Liver (tissue), 8 donors: ENCODE measurements at regions not wholly inside any gene's neighbourhood (a gene's known extent, or its start where the extent isn't known, plus 50 kb on each side); places are given as distances from the start of the nearest gene placed in this dataset.

Experiments used
- DNase-seq: peaks from one replicate; pipeline ENCODE4 v3.0.0-alpha.2; 2017; ENCODE audit warnings: low spot score
- H3K27ac ChIP-seq, 2 donors: one replicate each; pipeline ENCODE4 v1.7.0; 2013; ENCODE audit warnings: inconsistent platforms in 2 of 2, low read length in 2 of 2, control low read depth in 1 of 2, low read depth in 1 of 2, mild to moderate bottlenecking in 1 of 2
- H3K27me3 ChIP-seq, 4 donors: one replicate each; pipeline versions ENCODE4 v1.6.1 to v1.7.0; 2013; ENCODE audit warnings: low read length in 3 of 4, inconsistent platforms in 1 of 4, mild to moderate bottlenecking in 1 of 4, moderate library complexity in 1 of 4; ENCODE audit not compliant: control insufficient read depth in 4 of 4, insufficient read depth in 4 of 4
- H3K36me3 ChIP-seq, 4 donors: one replicate each; pipeline versions ENCODE4 v1.6.1 to v1.7.0; 2013; ENCODE audit warnings: low read length in 3 of 4, mild to moderate bottlenecking in 3 of 4, low read depth in 1 of 4, moderate library complexity in 1 of 4; ENCODE audit not compliant: control insufficient read depth in 4 of 4, insufficient read depth in 3 of 4
- H3K4me1 ChIP-seq, 4 donors: one replicate each; pipeline versions ENCODE4 v1.6.1 to v1.7.0; 2013; ENCODE audit warnings: low read length in 3 of 4, mild to moderate bottlenecking in 3 of 4, moderate library complexity in 1 of 4; ENCODE audit not compliant: control insufficient read depth in 4 of 4, insufficient read depth in 4 of 4
- H3K4me3 ChIP-seq, 3 donors: one replicate each; pipeline versions ENCODE4 v1.6.1 to v1.7.0; 2013; ENCODE audit warnings: low read length in 3 of 3, control low read depth in 1 of 3, low read depth in 1 of 3, mild to moderate bottlenecking in 1 of 3
- H3K9ac ChIP-seq, 2 donors: one replicate each; pipeline ENCODE4 v1.7.0; 2013; ENCODE audit warnings: low read length in 2 of 2, mild to moderate bottlenecking in 2 of 2, moderate library complexity in 2 of 2, control low read depth in 1 of 2, low read depth in 1 of 2
- H3K9me3 ChIP-seq, 4 donors: one replicate each; pipeline versions ENCODE4 v1.6.1 to v1.7.0; 2013; ENCODE audit warnings: low read length in 3 of 4; ENCODE audit not compliant: control insufficient read depth in 4 of 4
- ATF3 ChIP-seq: IDR thresholded peaks from 2 replicates; pipeline ENCODE4 v1.6.1; 2016; ENCODE audit warnings: antibody characterized with exemption
- CTCF ChIP-seq: fragments of 150-350 bp; IDR thresholded peaks from 2 replicates; pipeline ENCODE4 v1.5.1; 2017; ENCODE audit warnings: improper control_type of control experiment, low read depth, low read length; ENCODE audit not compliant: missing input control
- EGR1 ChIP-seq, 2 donors: IDR thresholded peaks; 2 replicates each; pipeline ENCODE4 v1.6.1; 2016 to 2018; ENCODE audit warnings: antibody characterized with exemption in 2 of 2, low read depth in 2 of 2
- FOXA1 ChIP-seq: IDR thresholded peaks from 2 replicates; pipeline ENCODE4 v1.6.1; 2016; ENCODE audit warnings: antibody characterized with exemption
- FOXA2 ChIP-seq: IDR thresholded peaks from 2 replicates; pipeline ENCODE4 v1.6.1; 2016; ENCODE audit warnings: antibody characterized with exemption
- HNF4A ChIP-seq, 2 donors: conservative IDR thresholded peaks; 2 replicates each; pipeline ENCODE4 v1.6.1; 2016; ENCODE audit warnings: antibody characterized with exemption in 2 of 2, mild to moderate bottlenecking in 2 of 2
- JUND ChIP-seq, 2 donors: IDR thresholded peaks; 2 replicates each; pipeline ENCODE4 v1.6.1; 2016; ENCODE audit warnings: antibody characterized with exemption in 2 of 2
- MAX ChIP-seq: IDR thresholded peaks from 2 replicates; pipeline ENCODE4 v1.6.1; 2016; ENCODE audit warnings: antibody characterized with exemption
- NR2F2 ChIP-seq: IDR thresholded peaks from 2 replicates; pipeline ENCODE4 v1.6.1; 2016; ENCODE audit warnings: antibody characterized with exemption
- RAD21 ChIP-seq, 2 donors: IDR thresholded peaks; 2 replicates each; pipeline ENCODE4 v1.6.1; 2016; ENCODE audit warnings: antibody characterized with exemption in 2 of 2, mild to moderate bottlenecking in 2 of 2
- REST ChIP-seq: IDR thresholded peaks from 2 replicates; pipeline ENCODE4 v1.6.1; 2016; ENCODE audit warnings: antibody characterized with exemption, mild to moderate bottlenecking
- TAF1 ChIP-seq: conservative IDR thresholded peaks from 2 replicates; pipeline ENCODE4 v1.6.1; 2016; ENCODE audit warnings: antibody characterized with exemption, mild to moderate bottlenecking
- YY1 ChIP-seq: IDR thresholded peaks from 2 replicates; pipeline ENCODE4 v1.6.1; 2016; ENCODE audit warnings: antibody characterized with exemption, mild to moderate bottlenecking
- WGBS: extraction: QIAGEN DNeasy Blood & Tissue Kit; methylation state at CpG from one replicate; pipeline ENCODE4 v1.1.7; 2013; 5-methylcytosine and 5-hydroxymethylcytosine counted together
- donor health status: healthy.
- donor health status: healthy.
- donor health status: healthy.
- donor health status: healthy.
- donor health status: healthy.

- DNase-seq: no peak
- Histone ChIP-seq H3K36me3 (no peaks in the 10 kb centered on the region), H3K4me3 (no peak overlapping the region), H3K9ac (no peak overlapping the region), H3K9me3 (no peaks in the 10 kb centered on the region), H3K27me3 (no peaks in the 10 kb centered on the region), H3K4me1 (no peaks in the 10 kb centered on the region), H3K27ac (no peak overlapping the region)
- 61% methylated on average over 4 of the region's 4 CpGs for WGBS
- TF ChIP-seq JUND (IDR thresholded peaks at IDR 0.05) (no peak), YY1 (no peak), FOXA2 (no peak), FOXA1 (no peak), CTCF (no peak), TAF1 (no peak), HNF4A (conservative IDR thresholded peaks at IDR 0.05) (no peak), EGR1 (IDR thresholded peaks at IDR 0.05; ENCODE audit: low read depth in 2 of 2) (no peak), RAD21 (IDR thresholded peaks at IDR 0.05) (no peak), MAX (no peak), REST (no peak), ATF3 (no peak)
Measured at GRCh38 chr3:116927918-116928317, 218.3 kb downstream of the TUSC7 start.

GRCh38 chr3:116929505-116930222, 220.1 kb downstream of the TUSC7 start:
- no peak overlapping the region for H3K9ac ChIP-seq
- 80% methylated on average over 3 of the region's 3 CpGs for WGBS
- H3K4me3 ChIP-seq: no peak overlapping the region
- TF ChIP-seq NR2F2 (no peak), REST (no peak), EGR1 (IDR thresholded peaks at IDR 0.05; ENCODE audit: low read depth in 2 of 2) (no peak), MAX (no peak), RAD21 (IDR thresholded peaks at IDR 0.05) (no peak), TAF1 (no peak), HNF4A (conservative IDR thresholded peaks at IDR 0.05) (no peak), CTCF (no peak)
- no peak overlapping the region for H3K27ac ChIP-seq
- H3K4me1 ChIP-seq: no peaks in the 10 kb centered on the region
- H3K9me3 ChIP-seq: no peaks in the 10 kb centered on the region
- H3K36me3 ChIP-seq: no peaks in the 10 kb centered on the region
- DNase-seq: no peak
- H3K27me3 ChIP-seq: no peaks in the 10 kb centered on the region
